SU-DHL-6 (cell line): ENCODE measurements at regions not wholly inside any gene's neighbourhood (a gene's known extent, or its start where the extent isn't known, plus 50 kb on each side); places are given as distances from the start of the nearest gene placed in this dataset.

Experiments used
- H2AFZ ChIP-seq: fragments of 200-600 bp; sonication (generic); 2 replicates; pipeline ENCODE4 v1.6.1; 2014; ENCODE audit warnings: low read depth, mild to moderate bottlenecking, moderate library complexity, mixed read lengths, antibody characterized with exemption, low read length; ENCODE audit not compliant: severe bottlenecking
- H3F3A ChIP-seq: fragments of 200-600 bp; shearing (Covaris generic); 2 replicates; pipeline ENCODE4 v1.6.0; 2016; ENCODE audit warnings: antibody characterized with exemption, mild to moderate bottlenecking; ENCODE audit not compliant: insufficient read depth
- H3K27ac ChIP-seq: fragments of 200-600 bp; sonication (generic); 2 replicates; pipeline ENCODE4 v1.5.1; 2016; ENCODE audit warnings: low read depth, mild to moderate bottlenecking, low read length, moderate library complexity, mixed read lengths
- H3K27me3 ChIP-seq: fragments of 200-600 bp; sonication (generic), shearing (Covaris generic); 2 replicates; pipeline ENCODE4 v1.6.0; 2014; ENCODE audit warnings: mild to moderate bottlenecking, low read length
- H3K36me3 ChIP-seq: fragments of 200-600 bp; sonication (generic); 2 replicates; pipeline ENCODE4 v1.6.1; 2014; ENCODE audit warnings: mild to moderate bottlenecking, low read length, mixed read lengths
- H3K4me2 ChIP-seq: fragments of 300-600, 200-600 bp; shearing (Covaris generic), sonication (generic); 2 replicates; pipeline ENCODE4 v1.6.0; 2014; ENCODE audit warnings: low read length, low read depth, mild to moderate bottlenecking; ENCODE audit not compliant: poor library complexity, severe bottlenecking
- H3K4me3 ChIP-seq: fragments of 200-600 bp; sonication (generic); 2 replicates; pipeline ENCODE4 v1.5.1; 2014; ENCODE audit warnings: antibody characterized with exemption, low read length, mild to moderate bottlenecking, mixed read lengths; ENCODE audit not compliant: insufficient read depth, poor library complexity, severe bottlenecking
- H3K79me2 ChIP-seq: fragments of 200-600 bp; sonication (generic); 2 replicates; pipeline ENCODE4 v1.6.1; 2014; ENCODE audit warnings: mild to moderate bottlenecking, low read length, moderate library complexity; ENCODE audit not compliant: insufficient read depth
- H3K9ac ChIP-seq: fragments of 200-600 bp; sonication (generic); 2 replicates; pipeline ENCODE4 v1.7.0; 2014; ENCODE audit warnings: mild to moderate bottlenecking, low read length
- H3K9me2 ChIP-seq: fragments of 200-600 bp; sonication (generic); replicated peaks from 2 replicates; pipeline ENCODE4 v1.6.1; 2014; ENCODE audit warnings: low read length; ENCODE audit not compliant: insufficient read depth
- H3K9me3 ChIP-seq: fragments of 200-600 bp; sonication (generic); 2 replicates; pipeline ENCODE4 v1.6.1; 2014; ENCODE audit warnings: low read length, mixed read lengths; ENCODE audit not compliant: insufficient read depth
- H4K20me1 ChIP-seq: fragments of 200-600 bp; sonication (generic); 2 replicates; pipeline ENCODE4 v1.6.1; 2014; ENCODE audit warnings: low read depth, mild to moderate bottlenecking, antibody characterized with exemption, low read length, moderate library complexity, mixed read lengths
- EZH2phosphoT487 ChIP-seq: fragments of 200-600 bp; sonication (generic), shearing (Covaris generic); conservative IDR thresholded peaks from 2 replicates; pipeline ENCODE4 v1.6.1; 2018; ENCODE audit warnings: mild to moderate bottlenecking, antibody characterized with exemption, low read length, moderate library complexity, mixed read lengths
- TF ChIP-seq, protein P1 (sequence below): fragments of 200-600 bp; sonication (generic); IDR thresholded peaks from one replicate; pipeline ENCODE4 v1.5.1; 2017; ENCODE audit warnings: antibody characterized with exemption, mild to moderate bottlenecking, low read length, moderate library complexity; ENCODE audit not compliant: insufficient read depth, poor library complexity, severe bottlenecking

DNA sequence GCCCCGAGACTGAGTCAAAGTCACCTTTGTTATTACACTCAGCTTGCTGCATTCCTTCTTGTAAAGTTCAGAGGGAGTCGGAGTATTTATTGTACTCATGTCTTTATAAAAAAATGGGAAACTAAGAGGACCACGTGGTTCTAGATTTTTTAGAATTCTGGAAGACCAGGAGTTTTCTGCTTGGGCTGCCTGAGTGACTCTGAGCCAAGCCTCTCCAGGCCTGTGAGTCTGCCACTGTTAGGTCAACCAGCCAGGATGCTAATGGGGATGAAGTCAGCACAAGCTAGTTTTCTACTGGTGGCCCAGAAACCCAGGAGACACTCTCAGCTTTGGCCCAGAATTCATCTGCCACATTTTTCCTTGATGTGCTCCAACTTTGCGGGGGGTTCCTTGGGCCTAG, 453.5 kb upstream of the SULF2 start:
- no peaks in the 10 kb centered on the region for H3K27me3 ChIP-seq
- H3F3A ChIP-seq, result no peaks in the 10 kb centered on the region
- H3K27ac ChIP-seq, result no peak overlapping the region
- H3K9me2 ChIP-seq, result no peaks in the 10 kb centered on the region
- TF ChIP-seq, protein P1, sequence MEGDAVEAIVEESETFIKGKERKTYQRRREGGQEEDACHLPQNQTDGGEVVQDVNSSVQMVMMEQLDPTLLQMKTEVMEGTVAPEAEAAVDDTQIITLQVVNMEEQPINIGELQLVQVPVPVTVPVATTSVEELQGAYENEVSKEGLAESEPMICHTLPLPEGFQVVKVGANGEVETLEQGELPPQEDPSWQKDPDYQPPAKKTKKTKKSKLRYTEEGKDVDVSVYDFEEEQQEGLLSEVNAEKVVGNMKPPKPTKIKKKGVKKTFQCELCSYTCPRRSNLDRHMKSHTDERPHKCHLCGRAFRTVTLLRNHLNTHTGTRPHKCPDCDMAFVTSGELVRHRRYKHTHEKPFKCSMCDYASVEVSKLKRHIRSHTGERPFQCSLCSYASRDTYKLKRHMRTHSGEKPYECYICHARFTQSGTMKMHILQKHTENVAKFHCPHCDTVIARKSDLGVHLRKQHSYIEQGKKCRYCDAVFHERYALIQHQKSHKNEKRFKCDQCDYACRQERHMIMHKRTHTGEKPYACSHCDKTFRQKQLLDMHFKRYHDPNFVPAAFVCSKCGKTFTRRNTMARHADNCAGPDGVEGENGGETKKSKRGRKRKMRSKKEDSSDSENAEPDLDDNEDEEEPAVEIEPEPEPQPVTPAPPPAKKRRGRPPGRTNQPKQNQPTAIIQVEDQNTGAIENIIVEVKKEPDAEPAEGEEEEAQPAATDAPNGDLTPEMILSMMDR, result no peak
- no peak for TF ChIP-seq EZH2phosphoT487
- H3K9ac ChIP-seq, result no peak overlapping the region
- H2AFZ ChIP-seq, result no peak overlapping the region
- no peaks in the 10 kb centered on the region for H3K36me3 ChIP-seq
- H3K9me3 ChIP-seq, result no peaks in the 10 kb centered on the region
- H4K20me1 ChIP-seq, result no peaks in the 10 kb centered on the region
- H3K4me2 ChIP-seq, result no peak overlapping the region
- H3K4me3 ChIP-seq, result no peak overlapping the region
- no peaks in the 10 kb centered on the region for H3K79me2 ChIP-seq

DNA sequence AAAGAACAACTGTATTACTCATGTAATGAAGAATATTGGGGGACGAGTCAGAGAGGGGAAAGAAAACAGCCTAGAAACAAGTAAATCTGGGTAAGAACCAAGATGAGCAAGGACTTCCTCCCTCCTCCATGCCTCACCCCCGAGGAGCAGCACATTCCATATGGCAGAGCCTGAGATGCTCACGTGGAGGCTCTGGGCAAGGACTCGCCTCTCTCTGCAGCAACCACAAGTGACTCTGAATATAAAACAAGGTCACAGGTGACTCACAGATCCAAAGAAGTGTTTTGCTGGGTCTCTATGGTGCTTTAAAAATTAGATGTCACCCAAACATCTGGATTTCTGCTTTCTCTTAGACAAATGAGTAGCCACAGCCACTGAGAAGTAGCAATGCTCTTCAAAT, 453.0 kb upstream of the SULF2 start:
- H3K9me3 ChIP-seq, result no peaks in the 10 kb centered on the region
- H3K9me2 ChIP-seq, result no peaks in the 10 kb centered on the region
- H3K79me2 ChIP-seq, result no peaks in the 10 kb centered on the region
- H3K27ac ChIP-seq, result no peak overlapping the region
- H3K27me3 ChIP-seq, result no peaks in the 10 kb centered on the region
- H3K4me2 ChIP-seq, result no peak overlapping the region
- no peaks in the 10 kb centered on the region for H4K20me1 ChIP-seq
- no peaks in the 10 kb centered on the region for H3K36me3 ChIP-seq
- H2AFZ ChIP-seq, result no peak overlapping the region
- H3K9ac ChIP-seq, result no peak overlapping the region
- H3K4me3 ChIP-seq, result no peak overlapping the region
- TF ChIP-seq, protein P1, result no peak
- no peak for TF ChIP-seq EZH2phosphoT487
- H3F3A ChIP-seq, result no peaks in the 10 kb centered on the region

DNA sequence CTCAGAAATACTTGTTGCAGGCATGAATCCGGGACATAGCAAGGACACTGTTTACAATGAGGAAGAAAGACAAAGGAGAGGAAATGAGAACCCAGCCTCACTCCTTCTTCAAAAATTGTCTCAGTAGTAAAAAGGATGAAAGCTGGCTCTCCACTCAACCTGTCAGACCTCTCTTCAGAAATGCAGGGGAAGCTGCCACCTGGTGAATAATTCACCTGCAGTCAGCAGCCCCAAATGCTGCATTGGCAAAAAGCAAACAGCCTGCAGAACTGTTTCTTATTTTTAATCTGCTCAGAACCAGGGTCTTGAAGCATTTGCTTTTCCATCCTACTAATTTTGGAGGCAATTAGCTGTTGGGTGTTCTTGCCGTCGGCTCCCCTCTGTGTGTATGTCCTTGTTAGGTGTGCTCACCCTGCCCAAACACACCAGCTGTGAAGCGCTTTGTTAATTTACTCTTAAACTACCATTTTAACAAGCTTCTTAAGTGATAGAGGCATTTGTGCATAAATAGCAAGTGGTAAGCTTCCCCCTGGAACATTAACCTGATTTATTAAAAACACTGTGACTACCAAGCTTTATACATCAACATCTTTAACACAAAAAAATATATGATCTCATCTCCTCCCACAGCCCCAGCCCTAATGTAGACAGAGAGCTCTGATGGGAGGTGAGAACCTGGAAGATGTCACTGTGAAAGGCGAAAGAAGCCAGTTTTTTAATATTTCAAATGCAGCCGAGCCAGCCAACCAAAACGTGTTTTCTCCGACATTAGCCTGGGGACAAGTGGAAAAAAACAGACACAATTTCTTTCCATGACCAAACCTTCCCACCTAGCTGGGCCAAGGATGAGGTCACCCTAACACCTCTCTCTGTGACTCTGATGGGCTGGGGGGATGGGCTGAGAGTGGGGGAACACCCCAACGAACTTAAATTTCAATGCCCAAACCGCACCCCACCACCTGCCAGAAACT, 451.0 kb upstream of the SULF2 start:
- TF ChIP-seq, protein P1, result no peak
- H3K36me3 ChIP-seq, result no peaks in the 10 kb centered on the region
- no peak overlapping the region for H3K4me3 ChIP-seq
- H3F3A ChIP-seq, result no peaks in the 10 kb centered on the region
- H2AFZ ChIP-seq, result no peak overlapping the region
- H4K20me1 ChIP-seq, result no peaks in the 10 kb centered on the region
- H3K27me3 ChIP-seq, result no peaks in the 10 kb centered on the region
- no peaks in the 10 kb centered on the region for H3K9me3 ChIP-seq
- no peak overlapping the region for H3K9ac ChIP-seq
- H3K27ac ChIP-seq, result no peak overlapping the region
- no peaks in the 10 kb centered on the region for H3K9me2 ChIP-seq
- no peak overlapping the region for H3K4me2 ChIP-seq
- no peaks in the 10 kb centered on the region for H3K79me2 ChIP-seq
